ENCODE measurements at regions not wholly inside any gene's neighbourhood (a gene's known extent, or its start where the extent isn't known, plus 50 kb on each side); places are given as distances from the start of the nearest gene placed in this dataset.

DNA sequence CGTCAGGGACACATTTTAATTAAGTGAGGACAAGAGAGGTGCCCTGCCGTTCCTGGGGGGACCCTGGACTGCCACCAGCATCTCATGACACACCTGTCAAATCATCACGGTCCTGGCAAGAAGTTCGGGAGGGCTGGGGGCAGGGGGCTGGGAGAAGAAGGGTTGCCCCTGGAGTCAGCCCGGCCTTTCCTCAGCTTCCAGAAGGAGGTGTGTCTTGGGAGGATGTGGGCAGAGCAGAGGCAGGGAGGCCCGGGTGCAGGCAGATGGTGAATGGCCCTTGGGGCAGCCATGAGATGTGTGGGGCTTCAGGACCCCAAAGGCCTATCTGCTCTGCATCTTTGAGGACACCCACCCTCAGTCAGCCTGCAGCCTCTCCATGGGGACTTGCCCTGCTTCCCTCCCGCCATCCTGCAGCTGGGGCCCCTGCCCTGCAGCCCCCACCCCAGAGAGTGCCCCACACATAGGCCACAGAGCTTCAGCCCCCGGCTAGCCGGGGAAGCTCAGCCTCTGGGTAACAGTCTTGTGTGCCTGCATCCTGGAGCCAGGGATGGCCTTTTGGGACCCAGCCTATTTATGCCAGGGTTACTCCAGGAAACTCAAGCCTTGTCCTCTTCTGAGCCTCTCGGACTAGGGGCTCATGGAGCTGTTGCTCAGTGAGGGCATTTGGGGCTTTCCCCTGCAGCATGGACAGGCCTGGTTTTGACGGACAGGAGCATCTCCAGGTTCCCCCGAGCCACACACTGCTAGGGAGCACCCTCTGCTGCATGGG lies 178.5 kb downstream of the KIF26A start:
- TF ChIP-seq ZNF157 (tag by site-specific recombination; IDR thresholded peaks at IDR 0.05) (no peak), ZNF341 (tag by site-specific recombination; IDR thresholded peaks at IDR 0.05; ENCODE audit: low read depth) (no peak), ZNF354C (tag by site-specific recombination; IDR thresholded peaks at IDR 0.05; ENCODE audit: borderline replicate concordance, low read depth) (no peak), ZBTB1 (tag by site-specific recombination; IDR thresholded peaks at IDR 0.05) (no peak), ZNF112 (tag by site-specific recombination; IDR thresholded peaks at IDR 0.05) (no peak), FEZF1 (tag by site-specific recombination; IDR thresholded peaks at IDR 0.05) (no peak), ZNF747 (tag by site-specific recombination; IDR thresholded peaks at IDR 0.05) (no peak), ZNF555 (tag by site-specific recombination; conservative IDR thresholded peaks at IDR 0.05) (no peak)
- TF ChIP-seq, protein P1, sequence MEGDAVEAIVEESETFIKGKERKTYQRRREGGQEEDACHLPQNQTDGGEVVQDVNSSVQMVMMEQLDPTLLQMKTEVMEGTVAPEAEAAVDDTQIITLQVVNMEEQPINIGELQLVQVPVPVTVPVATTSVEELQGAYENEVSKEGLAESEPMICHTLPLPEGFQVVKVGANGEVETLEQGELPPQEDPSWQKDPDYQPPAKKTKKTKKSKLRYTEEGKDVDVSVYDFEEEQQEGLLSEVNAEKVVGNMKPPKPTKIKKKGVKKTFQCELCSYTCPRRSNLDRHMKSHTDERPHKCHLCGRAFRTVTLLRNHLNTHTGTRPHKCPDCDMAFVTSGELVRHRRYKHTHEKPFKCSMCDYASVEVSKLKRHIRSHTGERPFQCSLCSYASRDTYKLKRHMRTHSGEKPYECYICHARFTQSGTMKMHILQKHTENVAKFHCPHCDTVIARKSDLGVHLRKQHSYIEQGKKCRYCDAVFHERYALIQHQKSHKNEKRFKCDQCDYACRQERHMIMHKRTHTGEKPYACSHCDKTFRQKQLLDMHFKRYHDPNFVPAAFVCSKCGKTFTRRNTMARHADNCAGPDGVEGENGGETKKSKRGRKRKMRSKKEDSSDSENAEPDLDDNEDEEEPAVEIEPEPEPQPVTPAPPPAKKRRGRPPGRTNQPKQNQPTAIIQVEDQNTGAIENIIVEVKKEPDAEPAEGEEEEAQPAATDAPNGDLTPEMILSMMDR (tag by site-specific recombination; IDR thresholded peaks at IDR 0.05): no peak
- TF ChIP-seq, protein P2, sequence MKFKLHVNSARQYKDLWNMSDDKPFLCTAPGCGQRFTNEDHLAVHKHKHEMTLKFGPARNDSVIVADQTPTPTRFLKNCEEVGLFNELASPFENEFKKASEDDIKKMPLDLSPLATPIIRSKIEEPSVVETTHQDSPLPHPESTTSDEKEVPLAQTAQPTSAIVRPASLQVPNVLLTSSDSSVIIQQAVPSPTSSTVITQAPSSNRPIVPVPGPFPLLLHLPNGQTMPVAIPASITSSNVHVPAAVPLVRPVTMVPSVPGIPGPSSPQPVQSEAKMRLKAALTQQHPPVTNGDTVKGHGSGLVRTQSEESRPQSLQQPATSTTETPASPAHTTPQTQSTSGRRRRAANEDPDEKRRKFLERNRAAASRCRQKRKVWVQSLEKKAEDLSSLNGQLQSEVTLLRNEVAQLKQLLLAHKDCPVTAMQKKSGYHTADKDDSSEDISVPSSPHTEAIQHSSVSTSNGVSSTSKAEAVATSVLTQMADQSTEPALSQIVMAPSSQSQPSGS (tag by site-specific recombination; IDR thresholded peaks at IDR 0.05; ENCODE audit: low read depth): no peak

Measured in HEK293 (cell line).